Hepatocyte (in vitro differentiated cells): ENCODE measurements at regions not wholly inside any gene's neighbourhood (a gene's known extent, or its start where the extent isn't known, plus 50 kb on each side); places are given as distances from the start of the nearest gene placed in this dataset.

Experiments
- DNase-seq: peaks from one replicate; pipeline ENCODE4 v3.0.0-alpha.2; 2016; ENCODE audit warnings: low spot score
- H2AFZ ChIP-seq: fragments of 200-600 bp; sonication (generic); 2 replicates; pipeline ENCODE4 v1.6.0; 2016; ENCODE audit warnings: antibody characterized with exemption, mild to moderate bottlenecking
- H3K27ac ChIP-seq: fragments of 200-600 bp; sonication (generic); 2 replicates; pipeline ENCODE4 v1.5.1; 2016; ENCODE audit warnings: mild to moderate bottlenecking
- H3K27me3 ChIP-seq: fragments of 200-600 bp; sonication (generic); 2 replicates; pipeline ENCODE4 v1.6.1; 2016
- H3K36me3 ChIP-seq: fragments of 200-600 bp; sonication (generic); replicated peaks from 2 replicates; pipeline ENCODE4 v1.5.1; 2016; ENCODE audit warnings: low read depth; ENCODE audit not compliant: insufficient read depth
- H3K4me1 ChIP-seq: fragments of 200-600 bp; sonication (generic); 2 replicates; pipeline ENCODE4 v1.5.1; 2016; ENCODE audit warnings: mild to moderate bottlenecking, moderate library complexity; ENCODE audit not compliant: insufficient read depth
- H3K4me2 ChIP-seq: fragments of 200-600 bp; sonication (generic); 2 replicates; pipeline ENCODE4 v1.6.0; 2016
- H3K4me3 ChIP-seq: fragments of 200-600 bp; sonication (generic); 2 replicates; pipeline ENCODE4 v1.5.1; 2016; ENCODE audit warnings: mild to moderate bottlenecking
- H3K79me2 ChIP-seq: fragments of 200-600 bp; sonication (generic); 2 replicates; pipeline ENCODE4 v1.6.0; 2017; ENCODE audit warnings: mild to moderate bottlenecking
- H3K9me2 ChIP-seq: fragments of 200-600 bp; sonication (generic); replicated peaks from 2 replicates; pipeline ENCODE4 v1.6.0; 2017; ENCODE audit warnings: mild to moderate bottlenecking; ENCODE audit not compliant: insufficient read depth
- H3K9me3 ChIP-seq: fragments of 200-600 bp; sonication (generic); 2 replicates; pipeline ENCODE4 v1.5.1; 2016; ENCODE audit warnings: low read depth, mild to moderate bottlenecking
- H4K20me1 ChIP-seq: fragments of 200-600 bp; sonication (generic); 2 replicates; pipeline ENCODE4 v1.6.0; 2016; ENCODE audit warnings: mild to moderate bottlenecking; ENCODE audit not compliant: insufficient read depth, poor library complexity, severe bottlenecking
- CTCF ChIP-seq: fragments of 200-600 bp; sonication (generic); IDR thresholded peaks from 2 replicates; pipeline ENCODE4 v1.5.1; 2016; ENCODE audit warnings: antibody characterized with exemption, mild to moderate bottlenecking; ENCODE audit not compliant: poor library complexity
- EZH2 ChIP-seq: fragments of 200-600 bp; sonication (generic); IDR thresholded peaks from 2 replicates; pipeline ENCODE4 v1.6.1; 2016; ENCODE audit warnings: antibody characterized with exemption, mild to moderate bottlenecking, borderline replicate concordance
- EZH2phosphoT487 ChIP-seq: fragments of 200-600 bp; sonication (generic); IDR thresholded peaks from one replicate; pipeline ENCODE4 v1.6.1; 2018; ENCODE audit warnings: antibody characterized with exemption, mild to moderate bottlenecking, low read depth, moderate library complexity; ENCODE audit not compliant: unreplicated experiment, severe bottlenecking
- WGBS: methylation state at CpG from one replicate; pipeline ENCODE4 v1.1.6; 2016; ENCODE audit warnings: low lambda C conversion rate; ENCODE audit errors: missing lambda C conversion rate; 5-methylcytosine and 5-hydroxymethylcytosine counted together

GRCh38 chr19:20320191-20320590 is 153.2 kb downstream of the ZNF486 start:
- no peak for DNase-seq
- WGBS: 81% methylated on average over 1 of the region's 1 CpG
- Histone ChIP-seq H4K20me1 (no peaks in the 10 kb centered on the region), H3K9me2 (no peaks in the 10 kb centered on the region), H3K4me3 (no peak overlapping the region), H2AFZ (no peak overlapping the region), H3K27ac (no peak overlapping the region), H3K36me3 (no peaks in the 10 kb centered on the region), H3K9me3 (no peaks in the 10 kb centered on the region), H3K27me3 (no peaks in the 10 kb centered on the region), H3K4me2 (no peak overlapping the region), H3K79me2 (no peaks in the 10 kb centered on the region), H3K4me1 (no peaks in the 10 kb centered on the region)
- no peak for TF ChIP-seq EZH2
- TF ChIP-seq EZH2phosphoT487: no peak
- TF ChIP-seq CTCF: no peak

- WGBS: 77% methylated on average over 3 of the region's 3 CpGs
- no peak for TF ChIP-seq CTCF
- TF ChIP-seq EZH2phosphoT487: no peak
- TF ChIP-seq EZH2: no peak
- no peak overlapping the region for H3K27ac ChIP-seq
- H3K4me2 ChIP-seq: no peak overlapping the region
- no peaks in the 10 kb centered on the region for H3K79me2 ChIP-seq
- H4K20me1 ChIP-seq: no peaks in the 10 kb centered on the region
- H3K4me1 ChIP-seq: no peaks in the 10 kb centered on the region
- no peaks in the 10 kb centered on the region for H3K9me2 ChIP-seq
- no peaks in the 10 kb centered on the region for H3K36me3 ChIP-seq
- no peaks in the 10 kb centered on the region for H3K27me3 ChIP-seq
- no peak overlapping the region for H3K4me3 ChIP-seq
- no peak overlapping the region for H2AFZ ChIP-seq
- no peaks in the 10 kb centered on the region for H3K9me3 ChIP-seq
- DNase-seq: no peak
These were observed 151.6 kb downstream of the ZNF486 start for GRCh38 chr19:20318616-20319015.

- Histone ChIP-seq H3K4me1 (no peaks in the 10 kb centered on the region), H3K79me2 (no peaks in the 10 kb centered on the region), H3K9me3 (no peaks in the 10 kb centered on the region), H4K20me1 (no peaks in the 10 kb centered on the region), H3K9me2 (no peaks in the 10 kb centered on the region), H3K27me3 (no peaks in the 10 kb centered on the region), H3K4me2 (no peak overlapping the region), H3K36me3 (no peaks in the 10 kb centered on the region), H2AFZ (no peak overlapping the region), H3K4me3 (no peak overlapping the region), H3K27ac (no peak overlapping the region)
- TF ChIP-seq EZH2 (no peak), CTCF (no peak), EZH2phosphoT487 (no peak)
- WGBS: 58% methylated on average over 6 of the region's 6 CpGs
- no peak for DNase-seq
These were observed 148.5 kb downstream of the ZNF486 start for GRCh38 chr19:20315543-20315942.

GRCh38 chr19:20313894-20314293 is 146.9 kb downstream of the ZNF486 start:
- Histone ChIP-seq H3K27ac (no peak overlapping the region), H2AFZ (no peak overlapping the region), H3K36me3 (no peaks in the 10 kb centered on the region), H3K4me2 (no peak overlapping the region), H3K9me3 (no peaks in the 10 kb centered on the region), H3K9me2 (no peaks in the 10 kb centered on the region), H3K79me2 (no peaks in the 10 kb centered on the region), H3K27me3 (no peaks in the 10 kb centered on the region), H4K20me1 (no peaks in the 10 kb centered on the region), H3K4me3 (no peak overlapping the region), H3K4me1 (no peaks in the 10 kb centered on the region)
- TF ChIP-seq EZH2 (no peak), EZH2phosphoT487 (no peak), CTCF (no peak)
- WGBS: 65% methylated on average over 5 of the region's 5 CpGs
- DNase-seq: no peak
